ENCODE measurements at regions not wholly inside any gene's neighbourhood (a gene's known extent, or its start where the extent isn't known, plus 50 kb on each side); places are given as distances from the start of the nearest gene placed in this dataset.

- Mint-ChIP-seq H3K27me3 (ENCODE audit: low read depth) (no peaks in the 10 kb centered on the region), H3K36me3 (ENCODE audit: low read depth) (no peaks in the 10 kb centered on the region)
Measured at GRCh38 chr2:122391726-122392125, 636.3 kb downstream of the TSN start.

GRCh38 chr2:122395687-122396086, 640.2 kb downstream of the TSN start:
- no peak for TF ChIP-seq CTCF (IDR thresholded peaks at IDR 0.05; ENCODE audit: unreplicated experiment in 3 of 3)
- Mint-ChIP-seq H3K27ac (no peak overlapping the region), H3K36me3 (ENCODE audit: low read depth) (no peaks in the 10 kb centered on the region), H3K4me1 (no peaks in the 10 kb centered on the region), H3K27me3 (ENCODE audit: low read depth) (no peaks in the 10 kb centered on the region), H3K4me3 (no peak overlapping the region), H3K9me3 (no peaks in the 10 kb centered on the region)

More at GRCh38 chr2:122391726-122392125, 636.3 kb downstream of the TSN start:
- TF ChIP-seq CTCF (IDR thresholded peaks at IDR 0.05; ENCODE audit: unreplicated experiment in 3 of 3) = no peak
- Mint-ChIP-seq H3K9me3 (peaks cover 12% of the 10 kb centered on the region), H3K4me3 (no peak overlapping the region), H3K27ac (no peak overlapping the region), H3K4me1 (no peaks in the 10 kb centered on the region)

GRCh38 chr2:122411231-122411630, 655.8 kb downstream of the TSN start:
- no peak overlapping the region for H3K27ac Mint-ChIP-seq
- no peaks in the 10 kb centered on the region for H3K36me3 Mint-ChIP-seq (ENCODE audit: low read depth)
- peaks cover 14% of the 10 kb centered on the region for H3K9me3 Mint-ChIP-seq
- no peak for TF ChIP-seq CTCF (IDR thresholded peaks at IDR 0.05; ENCODE audit: unreplicated experiment in 3 of 3)
- H3K4me1 Mint-ChIP-seq = no peaks in the 10 kb centered on the region
- no peak overlapping the region for H3K4me3 Mint-ChIP-seq
- H3K27me3 Mint-ChIP-seq (ENCODE audit: low read depth) = no peaks in the 10 kb centered on the region

- Mint-ChIP-seq H3K36me3 (ENCODE audit: low read depth) (no peaks in the 10 kb centered on the region), H3K27ac (no peak overlapping the region), H3K9me3 (peaks cover 14% of the 10 kb centered on the region), H3K27me3 (ENCODE audit: low read depth) (no peaks in the 10 kb centered on the region), H3K4me3 (no peak overlapping the region), H3K4me1 (no peaks in the 10 kb centered on the region)
- TF ChIP-seq CTCF (IDR thresholded peaks at IDR 0.05; ENCODE audit: unreplicated experiment in 3 of 3) = no peak
Measured at GRCh38 chr2:122412360-122412759, 656.9 kb downstream of the TSN start.

- Mint-ChIP-seq H3K27me3 (ENCODE audit: low read depth) (no peaks in the 10 kb centered on the region), H3K9me3 (peaks cover 14% of the 10 kb centered on the region), H3K27ac (no peak overlapping the region), H3K4me1 (no peaks in the 10 kb centered on the region), H3K36me3 (ENCODE audit: low read depth) (no peaks in the 10 kb centered on the region), H3K4me3 (no peak overlapping the region)
- no peak for TF ChIP-seq CTCF (IDR thresholded peaks at IDR 0.05; ENCODE audit: unreplicated experiment in 3 of 3)
Measured at GRCh38 chr2:122414902-122415301, 659.5 kb downstream of the TSN start.

GRCh38 chr2:122417114-122417513, 661.7 kb downstream of the TSN start:
- no peaks in the 10 kb centered on the region for H3K27me3 Mint-ChIP-seq (ENCODE audit: low read depth)
- no peak for TF ChIP-seq CTCF (IDR thresholded peaks at IDR 0.05; ENCODE audit: unreplicated experiment in 3 of 3)
- no peaks in the 10 kb centered on the region for H3K36me3 Mint-ChIP-seq (ENCODE audit: low read depth)
- H3K4me1 Mint-ChIP-seq = no peaks in the 10 kb centered on the region
- peaks cover 5% of the 10 kb centered on the region for H3K9me3 Mint-ChIP-seq
- no peak overlapping the region for H3K4me3 Mint-ChIP-seq
- H3K27ac Mint-ChIP-seq = no peak overlapping the region
